ENCODE measurements at regions not wholly inside any gene's neighbourhood (a gene's known extent, or its start where the extent isn't known, plus 50 kb on each side); places are given as distances from the start of the nearest gene placed in this dataset.

GRCh38 chr9:120183615-120184014 is 396.4 kb downstream of the CDK5RAP2 start:
- Histone ChIP-seq H3K9me3 (ENCODE audit: control insufficient read depth in 2 of 2, insufficient read depth in 1 of 2, low read length in 1 of 2) (no peaks in the 10 kb centered on the region), H3K4me3 (ENCODE audit: low read length in 2 of 2) (no peak overlapping the region), H3K4me1 (ENCODE audit: control insufficient read depth in 2 of 2, insufficient read depth in 2 of 2, low read length in 2 of 2) (no peaks in the 10 kb centered on the region), H3K36me3 (ENCODE audit: control insufficient read depth in 2 of 2, insufficient read depth in 2 of 2, low read length in 1 of 2) (no peaks in the 10 kb centered on the region), H3K27ac (ENCODE audit: low read depth in 1 of 2, low read length in 1 of 2) (no peak overlapping the region), H3K27me3 (ENCODE audit: control insufficient read depth in 2 of 2, insufficient read depth in 1 of 2, low read length in 1 of 2) (no peaks in the 10 kb centered on the region)
- 73% methylated on average over 3 of the region's 3 CpGs for WGBS
- DNase-seq (ENCODE audit: low read depth in 6 of 9, low spot score in 9 of 9), result no peak

- Histone ChIP-seq H3K36me3 (ENCODE audit: control insufficient read depth in 2 of 2, insufficient read depth in 2 of 2, low read length in 1 of 2) (no peaks in the 10 kb centered on the region), H3K27me3 (ENCODE audit: control insufficient read depth in 2 of 2, insufficient read depth in 1 of 2, low read length in 1 of 2) (no peaks in the 10 kb centered on the region), H3K9me3 (ENCODE audit: control insufficient read depth in 2 of 2, insufficient read depth in 1 of 2, low read length in 1 of 2) (no peaks in the 10 kb centered on the region), H3K4me1 (ENCODE audit: control insufficient read depth in 2 of 2, insufficient read depth in 2 of 2, low read length in 2 of 2) (no peaks in the 10 kb centered on the region), H3K27ac (ENCODE audit: low read depth in 1 of 2, low read length in 1 of 2) (no peak overlapping the region), H3K4me3 (ENCODE audit: low read length in 2 of 2) (no peak overlapping the region)
- WGBS, result 84% methylated on average over 1 of the region's 1 CpG
- no peak for DNase-seq (ENCODE audit: low read depth in 6 of 9, low spot score in 9 of 9)
Measured at GRCh38 chr9:120182011-120182410, 398.0 kb downstream of the CDK5RAP2 start.

DNA sequence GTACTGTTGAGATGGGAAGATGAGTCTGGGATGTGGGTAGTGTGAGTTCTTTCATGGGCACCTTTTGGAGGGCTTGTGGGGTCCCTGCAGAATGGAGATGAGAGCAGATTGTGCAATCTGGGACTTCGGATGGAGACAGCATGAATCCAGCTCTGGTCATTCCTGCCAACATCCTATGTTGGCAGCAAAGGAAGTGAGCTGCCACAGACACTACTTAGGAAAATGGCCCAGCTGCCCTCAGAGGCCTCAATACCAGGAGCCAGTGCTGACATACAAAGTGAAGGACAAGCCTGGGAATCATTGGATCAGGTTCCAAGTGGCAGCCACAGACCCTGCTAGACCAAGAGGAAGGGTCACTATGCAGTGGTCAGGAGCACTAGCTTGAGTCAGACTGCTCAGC is 402.8 kb downstream of the CDK5RAP2 start:
- H3K36me3 ChIP-seq (ENCODE audit: control insufficient read depth in 2 of 2, insufficient read depth in 2 of 2, low read length in 1 of 2), result no peaks in the 10 kb centered on the region
- H3K9me3 ChIP-seq (ENCODE audit: control insufficient read depth in 2 of 2, insufficient read depth in 1 of 2, low read length in 1 of 2), result no peaks in the 10 kb centered on the region
- no peak for DNase-seq (ENCODE audit: low read depth in 6 of 9, low spot score in 9 of 9)
- no peak overlapping the region for H3K27ac ChIP-seq (ENCODE audit: low read depth in 1 of 2, low read length in 1 of 2)
- no peaks in the 10 kb centered on the region for H3K4me1 ChIP-seq (ENCODE audit: control insufficient read depth in 2 of 2, insufficient read depth in 2 of 2, low read length in 2 of 2)
- H3K27me3 ChIP-seq (ENCODE audit: control insufficient read depth in 2 of 2, insufficient read depth in 1 of 2, low read length in 1 of 2), result no peaks in the 10 kb centered on the region
- H3K4me3 ChIP-seq (ENCODE audit: low read length in 2 of 2), result no peak overlapping the region
- WGBS, result 94% methylated on average over 1 of the region's 1 CpG

DNA sequence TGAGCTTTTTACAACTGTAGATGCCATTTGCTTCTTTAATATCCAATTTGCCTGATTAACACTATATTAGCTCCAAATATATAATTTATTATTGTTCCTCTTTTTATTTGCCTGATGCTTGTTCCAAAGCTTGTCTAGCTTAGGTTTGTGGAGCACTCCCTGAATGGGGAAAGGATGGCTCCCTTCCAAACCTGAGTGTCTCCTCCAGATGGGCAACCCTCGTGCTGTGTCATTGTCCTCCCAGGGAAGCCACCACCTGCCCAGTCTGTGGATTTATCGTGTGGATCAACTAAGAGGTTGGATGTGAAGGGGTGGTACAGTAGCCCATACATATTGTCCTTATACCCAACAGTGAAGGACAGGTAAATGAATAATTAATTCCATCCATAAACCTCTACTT is 404.9 kb downstream of the CDK5RAP2 start:
- Histone ChIP-seq H3K4me3 (ENCODE audit: low read length in 2 of 2) (no peak overlapping the region), H3K27me3 (ENCODE audit: control insufficient read depth in 2 of 2, insufficient read depth in 1 of 2, low read length in 1 of 2) (no peaks in the 10 kb centered on the region), H3K4me1 (ENCODE audit: control insufficient read depth in 2 of 2, insufficient read depth in 2 of 2, low read length in 2 of 2) (no peaks in the 10 kb centered on the region), H3K27ac (ENCODE audit: low read depth in 1 of 2, low read length in 1 of 2) (no peak overlapping the region), H3K36me3 (ENCODE audit: control insufficient read depth in 2 of 2, insufficient read depth in 2 of 2, low read length in 1 of 2) (no peaks in the 10 kb centered on the region), H3K9me3 (ENCODE audit: control insufficient read depth in 2 of 2, insufficient read depth in 1 of 2, low read length in 1 of 2) (no peaks in the 10 kb centered on the region)
- no peak for DNase-seq (ENCODE audit: low read depth in 6 of 9, low spot score in 9 of 9)
- 93% methylated on average over 2 of the region's 2 CpGs for WGBS

- no peaks in the 10 kb centered on the region for H3K27me3 ChIP-seq (ENCODE audit: control insufficient read depth in 2 of 2, insufficient read depth in 1 of 2, low read length in 1 of 2)
- H3K4me1 ChIP-seq (ENCODE audit: control insufficient read depth in 2 of 2, insufficient read depth in 2 of 2, low read length in 2 of 2), result no peaks in the 10 kb centered on the region
- H3K9me3 ChIP-seq (ENCODE audit: control insufficient read depth in 2 of 2, insufficient read depth in 1 of 2, low read length in 1 of 2), result no peaks in the 10 kb centered on the region
- 61% methylated on average over 7 of the region's 7 CpGs for WGBS
- no peak overlapping the region for H3K4me3 ChIP-seq (ENCODE audit: low read length in 2 of 2)
- H3K27ac ChIP-seq (ENCODE audit: low read depth in 1 of 2, low read length in 1 of 2), result no peak overlapping the region
- no peaks in the 10 kb centered on the region for H3K36me3 ChIP-seq (ENCODE audit: control insufficient read depth in 2 of 2, insufficient read depth in 2 of 2, low read length in 1 of 2)
- DNase-seq (ENCODE audit: low read depth in 6 of 9, low spot score in 9 of 9), result no peak
Measured at GRCh38 chr9:120161776-120162175, 418.2 kb downstream of the CDK5RAP2 start.

DNA sequence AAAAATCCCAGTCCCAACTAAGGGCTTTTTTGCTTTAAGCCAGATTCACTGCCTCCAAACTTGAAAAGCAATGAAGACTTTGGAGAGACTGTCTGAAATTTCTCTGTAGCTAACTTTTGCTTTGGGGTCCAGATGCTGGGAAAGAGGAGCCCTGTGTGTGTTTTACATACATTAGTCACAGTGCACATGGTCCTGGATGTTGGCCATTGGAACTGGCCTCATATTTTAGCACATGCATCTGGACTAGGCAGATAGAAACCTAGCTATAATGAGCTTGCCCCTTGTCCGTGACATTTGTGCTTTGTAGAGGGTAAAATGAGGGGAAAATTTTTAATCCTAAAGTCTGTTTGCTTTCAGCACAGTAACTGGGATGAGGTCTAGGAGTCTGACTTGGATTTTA is 421.7 kb downstream of the CDK5RAP2 start:
- Histone ChIP-seq H3K27ac (ENCODE audit: low read depth in 1 of 2, low read length in 1 of 2) (no peak overlapping the region), H3K36me3 (ENCODE audit: control insufficient read depth in 2 of 2, insufficient read depth in 2 of 2, low read length in 1 of 2) (no peaks in the 10 kb centered on the region), H3K4me3 (ENCODE audit: low read length in 2 of 2) (no peak overlapping the region), H3K4me1 (ENCODE audit: control insufficient read depth in 2 of 2, insufficient read depth in 2 of 2, low read length in 2 of 2) (no peaks in the 10 kb centered on the region), H3K9me3 (ENCODE audit: control insufficient read depth in 2 of 2, insufficient read depth in 1 of 2, low read length in 1 of 2) (no peaks in the 10 kb centered on the region), H3K27me3 (ENCODE audit: control insufficient read depth in 2 of 2, insufficient read depth in 1 of 2, low read length in 1 of 2) (no peaks in the 10 kb centered on the region)
- WGBS, result 95% methylated on average over 1 of the region's 1 CpG
- DNase-seq (ENCODE audit: low read depth in 6 of 9, low spot score in 9 of 9), result no peak

DNA sequence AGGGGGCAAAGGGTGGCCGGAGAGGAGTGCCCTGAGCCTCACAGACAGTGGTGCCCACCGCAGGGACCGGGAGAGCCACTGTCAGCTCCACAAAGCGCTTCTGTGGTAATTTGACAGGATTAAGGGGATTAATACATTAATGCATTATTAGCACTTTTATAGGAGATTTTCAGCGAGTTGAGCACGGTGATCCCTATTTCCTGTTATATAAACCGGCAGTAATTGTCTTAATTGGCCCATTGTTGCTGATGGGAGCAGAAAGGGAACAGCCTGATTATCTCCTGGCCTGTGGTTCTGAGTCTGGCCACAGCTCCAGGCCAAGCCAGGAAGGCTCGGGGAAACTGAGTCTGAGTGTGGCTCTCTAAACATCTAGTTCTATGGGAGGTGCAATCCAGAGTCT is 423.6 kb downstream of the CDK5RAP2 start:
- 80% methylated on average over 8 of the region's 8 CpGs for WGBS
- H3K4me1 ChIP-seq (ENCODE audit: control insufficient read depth in 2 of 2, insufficient read depth in 2 of 2, low read length in 2 of 2), result no peaks in the 10 kb centered on the region
- H3K36me3 ChIP-seq (ENCODE audit: control insufficient read depth in 2 of 2, insufficient read depth in 2 of 2, low read length in 1 of 2), result no peaks in the 10 kb centered on the region
- H3K27ac ChIP-seq (ENCODE audit: low read depth in 1 of 2, low read length in 1 of 2), result no peak overlapping the region
- no peaks in the 10 kb centered on the region for H3K27me3 ChIP-seq (ENCODE audit: control insufficient read depth in 2 of 2, insufficient read depth in 1 of 2, low read length in 1 of 2)
- no peak overlapping the region for H3K4me3 ChIP-seq (ENCODE audit: low read length in 2 of 2)
- no peak for DNase-seq (ENCODE audit: low read depth in 6 of 9, low spot score in 9 of 9)
- H3K9me3 ChIP-seq (ENCODE audit: control insufficient read depth in 2 of 2, insufficient read depth in 1 of 2, low read length in 1 of 2), result no peaks in the 10 kb centered on the region

GRCh38 chr9:120153258-120153657 is 426.7 kb downstream of the CDK5RAP2 start:
- H3K36me3 ChIP-seq (ENCODE audit: control insufficient read depth in 2 of 2, insufficient read depth in 2 of 2, low read length in 1 of 2), result no peaks in the 10 kb centered on the region
- DNase-seq (ENCODE audit: low read depth in 6 of 9, low spot score in 9 of 9), result no peak
- no peaks in the 10 kb centered on the region for H3K9me3 ChIP-seq (ENCODE audit: control insufficient read depth in 2 of 2, insufficient read depth in 1 of 2, low read length in 1 of 2)
- H3K27ac ChIP-seq (ENCODE audit: low read depth in 1 of 2, low read length in 1 of 2), result no peak overlapping the region
- no peaks in the 10 kb centered on the region for H3K27me3 ChIP-seq (ENCODE audit: control insufficient read depth in 2 of 2, insufficient read depth in 1 of 2, low read length in 1 of 2)
- 93% methylated on average over 1 of the region's 1 CpG for WGBS
- no peak overlapping the region for H3K4me3 ChIP-seq (ENCODE audit: low read length in 2 of 2)
- H3K4me1 ChIP-seq (ENCODE audit: control insufficient read depth in 2 of 2, insufficient read depth in 2 of 2, low read length in 2 of 2), result no peaks in the 10 kb centered on the region

GRCh38 chr9:120152295-120152694 is 427.7 kb downstream of the CDK5RAP2 start:
- DNase-seq (ENCODE audit: low read depth in 6 of 9, low spot score in 9 of 9), result no peak
- H3K36me3 ChIP-seq (ENCODE audit: control insufficient read depth in 2 of 2, insufficient read depth in 2 of 2, low read length in 1 of 2), result no peaks in the 10 kb centered on the region
- H3K4me3 ChIP-seq (ENCODE audit: low read length in 2 of 2), result no peak overlapping the region
- no peaks in the 10 kb centered on the region for H3K4me1 ChIP-seq (ENCODE audit: control insufficient read depth in 2 of 2, insufficient read depth in 2 of 2, low read length in 2 of 2)
- no peak overlapping the region for H3K27ac ChIP-seq (ENCODE audit: low read depth in 1 of 2, low read length in 1 of 2)
- H3K27me3 ChIP-seq (ENCODE audit: control insufficient read depth in 2 of 2, insufficient read depth in 1 of 2, low read length in 1 of 2), result no peaks in the 10 kb centered on the region
- H3K9me3 ChIP-seq (ENCODE audit: control insufficient read depth in 2 of 2, insufficient read depth in 1 of 2, low read length in 1 of 2), result no peaks in the 10 kb centered on the region
- WGBS, result 73% methylated on average over 4 of the region's 4 CpGs

GRCh38 chr9:120151806-120152205 is 428.2 kb downstream of the CDK5RAP2 start:
- Histone ChIP-seq H3K36me3 (ENCODE audit: control insufficient read depth in 2 of 2, insufficient read depth in 2 of 2, low read length in 1 of 2) (no peaks in the 10 kb centered on the region), H3K4me1 (ENCODE audit: control insufficient read depth in 2 of 2, insufficient read depth in 2 of 2, low read length in 2 of 2) (no peaks in the 10 kb centered on the region), H3K27me3 (ENCODE audit: control insufficient read depth in 2 of 2, insufficient read depth in 1 of 2, low read length in 1 of 2) (no peaks in the 10 kb centered on the region), H3K27ac (ENCODE audit: low read depth in 1 of 2, low read length in 1 of 2) (no peak overlapping the region), H3K9me3 (ENCODE audit: control insufficient read depth in 2 of 2, insufficient read depth in 1 of 2, low read length in 1 of 2) (no peaks in the 10 kb centered on the region), H3K4me3 (ENCODE audit: low read length in 2 of 2) (no peak overlapping the region)
- WGBS, result 78% methylated on average over 12 of the region's 12 CpGs
- no peak for DNase-seq (ENCODE audit: low read depth in 6 of 9, low spot score in 9 of 9)

All from thymus (tissue), 11 donors.